Loucy (cell line): ENCODE measurements at regions not wholly inside any gene's neighbourhood (a gene's known extent, or its start where the extent isn't known, plus 50 kb on each side); places are given as distances from the start of the nearest gene placed in this dataset.

ENCODE experiments used
- EZH2phosphoT487 ChIP-seq: fragments of 200-600 bp; IDR thresholded peaks from 2 replicates; pipeline ENCODE4 v1.6.1; 2018; ENCODE audit warnings: antibody characterized with exemption, mild to moderate bottlenecking, moderate library complexity, borderline replicate concordance
- TF ChIP-seq, protein P1 (sequence below): fragments of 200-600 bp; sonication (generic); conservative IDR thresholded peaks from 2 replicates; pipeline ENCODE4 v1.5.1; 2014; ENCODE audit warnings: mild to moderate bottlenecking, antibody characterized with exemption, low read length

GRCh38 chr10:53166325-53166724, 393.7 kb upstream of the MBL2 start:
- TF ChIP-seq, protein P1, sequence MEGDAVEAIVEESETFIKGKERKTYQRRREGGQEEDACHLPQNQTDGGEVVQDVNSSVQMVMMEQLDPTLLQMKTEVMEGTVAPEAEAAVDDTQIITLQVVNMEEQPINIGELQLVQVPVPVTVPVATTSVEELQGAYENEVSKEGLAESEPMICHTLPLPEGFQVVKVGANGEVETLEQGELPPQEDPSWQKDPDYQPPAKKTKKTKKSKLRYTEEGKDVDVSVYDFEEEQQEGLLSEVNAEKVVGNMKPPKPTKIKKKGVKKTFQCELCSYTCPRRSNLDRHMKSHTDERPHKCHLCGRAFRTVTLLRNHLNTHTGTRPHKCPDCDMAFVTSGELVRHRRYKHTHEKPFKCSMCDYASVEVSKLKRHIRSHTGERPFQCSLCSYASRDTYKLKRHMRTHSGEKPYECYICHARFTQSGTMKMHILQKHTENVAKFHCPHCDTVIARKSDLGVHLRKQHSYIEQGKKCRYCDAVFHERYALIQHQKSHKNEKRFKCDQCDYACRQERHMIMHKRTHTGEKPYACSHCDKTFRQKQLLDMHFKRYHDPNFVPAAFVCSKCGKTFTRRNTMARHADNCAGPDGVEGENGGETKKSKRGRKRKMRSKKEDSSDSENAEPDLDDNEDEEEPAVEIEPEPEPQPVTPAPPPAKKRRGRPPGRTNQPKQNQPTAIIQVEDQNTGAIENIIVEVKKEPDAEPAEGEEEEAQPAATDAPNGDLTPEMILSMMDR = no peak
- TF ChIP-seq EZH2phosphoT487 = no peak
